ENCODE measurements at regions not wholly inside any gene's neighbourhood (a gene's known extent, or its start where the extent isn't known, plus 50 kb on each side); places are given as distances from the start of the nearest gene placed in this dataset.
"Not testable (repeated sequence)": the region's sequence is repeated elsewhere in the genome, so short reads cannot be mapped to it uniquely, and the experiment has no call there.

GRCh38 chr7:69539531-69539930 lies 58.7 kb upstream of the AUTS2 start:
- Histone ChIP-seq H3K27ac (ENCODE audit: low read depth, low read length, poor library complexity, severe bottlenecking) (no peak overlapping the region), H3K9me3 (ENCODE audit: low read depth, low read length, poor library complexity, severe bottlenecking) (no peaks in the 10 kb centered on the region), H3K36me3 (ENCODE audit: insufficient read depth, low read length, poor library complexity, severe bottlenecking) (no peaks in the 10 kb centered on the region), H3K4me3 (ENCODE audit: low read depth, low read length, poor library complexity, severe bottlenecking) (no peak overlapping the region), H3K4me1 (ENCODE audit: insufficient read depth, low read length, poor library complexity, severe bottlenecking) (no peaks in the 10 kb centered on the region), H3K27me3 (replicated peaks; ENCODE audit: insufficient read depth, low read depth, low read length, poor library complexity) (no peaks in the 10 kb centered on the region)
- ChIA-PET POLR2A (ENCODE audit: low non-redundant PET) (no interaction called here), CTCF (no interaction called here)
- no peak for DNase-seq (ENCODE audit: low spot score)
- intact Hi-C loops (cut with micrococcal nuclease; ENCODE audit: unreplicated experiment) = no loop called here
- TF ChIP-seq CTCF (conservative IDR thresholded peaks at IDR 0.05; ENCODE audit: low read depth, low read length) = no peak
- no peak for TF ChIP-seq EZH2 (IDR thresholded peaks at IDR 0.05; ENCODE audit: borderline replicate concordance, low read depth, low read length, poor library complexity, severe bottlenecking)
- no TSS peak for BruUV-seq (replicated peaks)

DNA sequence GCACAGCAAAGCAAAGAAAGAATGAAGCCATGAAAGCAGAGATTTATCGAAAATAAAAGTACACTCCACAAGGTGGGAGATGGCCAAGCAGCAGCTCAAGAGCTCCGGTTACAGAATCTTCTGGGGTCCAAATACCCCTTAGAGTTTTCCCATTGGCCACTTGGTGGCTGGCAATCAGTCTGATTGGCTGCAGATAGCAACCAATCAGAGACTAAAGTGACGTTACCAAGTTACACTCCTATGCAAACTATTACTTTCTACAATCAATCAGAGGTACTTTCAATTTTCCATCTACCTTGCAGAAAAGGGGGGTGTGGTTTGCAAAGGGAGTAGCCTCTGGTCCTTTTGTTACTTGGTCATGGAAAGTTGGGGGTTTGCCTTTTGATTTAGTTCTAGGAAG lies 58.0 kb upstream of the AUTS2 start:
- Histone ChIP-seq H3K36me3 (ENCODE audit: insufficient read depth, low read length, poor library complexity, severe bottlenecking) (no peaks in the 10 kb centered on the region), H3K4me1 (ENCODE audit: insufficient read depth, low read length, poor library complexity, severe bottlenecking) (no peaks in the 10 kb centered on the region), H3K4me3 (ENCODE audit: low read depth, low read length, poor library complexity, severe bottlenecking) (no peak overlapping the region), H3K27ac (ENCODE audit: low read depth, low read length, poor library complexity, severe bottlenecking) (no peak overlapping the region), H3K27me3 (replicated peaks; ENCODE audit: insufficient read depth, low read depth, low read length, poor library complexity) (no peaks in the 10 kb centered on the region), H3K9me3 (ENCODE audit: low read depth, low read length, poor library complexity, severe bottlenecking) (no peaks in the 10 kb centered on the region)
- intact Hi-C loops (cut with micrococcal nuclease; ENCODE audit: unreplicated experiment) = no loop called here
- POLR2A ChIA-PET (ENCODE audit: low non-redundant PET) = no interaction called here
- DNase-seq (ENCODE audit: low spot score) = no peak
- no TSS peak for BruUV-seq (replicated peaks)
- TF ChIP-seq CTCF (conservative IDR thresholded peaks at IDR 0.05; ENCODE audit: low read depth, low read length) = no peak
- no peak for TF ChIP-seq EZH2 (IDR thresholded peaks at IDR 0.05; ENCODE audit: borderline replicate concordance, low read depth, low read length, poor library complexity, severe bottlenecking)
- CTCF ChIA-PET = no interaction called here

DNA sequence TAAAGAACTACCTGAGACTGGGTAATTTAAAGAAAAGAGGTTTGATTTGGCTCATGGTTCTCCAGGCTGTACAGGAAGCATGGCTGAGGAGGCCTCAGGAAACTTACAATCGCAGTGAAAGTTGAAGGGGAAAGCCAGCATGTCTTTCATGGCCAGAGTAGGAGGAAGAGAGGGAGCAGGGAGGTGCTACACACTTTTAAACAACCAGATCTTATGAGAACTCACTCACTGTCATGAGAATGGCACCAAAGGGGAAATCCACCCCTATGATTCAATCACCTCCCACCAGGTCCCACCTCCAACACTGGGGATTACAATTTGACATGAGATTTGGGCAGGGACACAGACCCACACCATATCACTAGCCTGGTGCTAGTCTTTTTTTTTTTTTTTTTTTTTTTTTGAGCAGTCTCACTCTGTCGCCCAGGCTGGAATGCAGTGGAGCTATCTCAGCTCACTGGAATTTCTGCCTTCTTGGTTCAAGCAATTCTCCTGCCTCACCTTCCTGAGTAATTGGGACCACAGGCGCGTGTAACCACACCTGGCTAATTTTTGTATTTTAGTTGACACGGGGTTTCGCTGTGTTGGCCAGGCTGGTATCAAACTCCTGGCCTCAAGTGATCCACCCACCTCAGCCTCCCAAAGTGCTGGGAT lies 56.4 kb upstream of the AUTS2 start:
- H3K27ac ChIP-seq (ENCODE audit: low read depth, low read length, poor library complexity, severe bottlenecking); BruUV-seq (replicated peaks); H3K4me1 ChIP-seq (ENCODE audit: insufficient read depth, low read length, poor library complexity, severe bottlenecking); H3K9me3 ChIP-seq (ENCODE audit: low read depth, low read length, poor library complexity, severe bottlenecking); DNase-seq (ENCODE audit: low spot score); H3K36me3 ChIP-seq (ENCODE audit: insufficient read depth, low read length, poor library complexity, severe bottlenecking); POLR2A ChIA-PET (ENCODE audit: low non-redundant PET); H3K27me3 ChIP-seq (replicated peaks; ENCODE audit: insufficient read depth, low read depth, low read length, poor library complexity); intact Hi-C loops (cut with micrococcal nuclease; ENCODE audit: unreplicated experiment); CTCF ChIA-PET; H3K4me3 ChIP-seq (ENCODE audit: low read depth, low read length, poor library complexity, severe bottlenecking): not testable (repeated sequence)

GRCh38 chr7:69545175-69545574 lies 53.1 kb upstream of the AUTS2 start:
- Histone ChIP-seq H3K9me3 (ENCODE audit: low read depth, low read length, poor library complexity, severe bottlenecking) (no peaks in the 10 kb centered on the region), H3K27me3 (replicated peaks; ENCODE audit: insufficient read depth, low read depth, low read length, poor library complexity) (no peaks in the 10 kb centered on the region), H3K27ac (ENCODE audit: low read depth, low read length, poor library complexity, severe bottlenecking) (no peak overlapping the region), H3K36me3 (ENCODE audit: insufficient read depth, low read length, poor library complexity, severe bottlenecking) (no peaks in the 10 kb centered on the region), H3K4me1 (ENCODE audit: insufficient read depth, low read length, poor library complexity, severe bottlenecking) (no peaks in the 10 kb centered on the region), H3K4me3 (ENCODE audit: low read depth, low read length, poor library complexity, severe bottlenecking) (no peak overlapping the region)
- intact Hi-C loops (cut with micrococcal nuclease; ENCODE audit: unreplicated experiment) = no loop called here
- TF ChIP-seq CTCF (conservative IDR thresholded peaks at IDR 0.05; ENCODE audit: low read depth, low read length) = no peak
- no peak for TF ChIP-seq EZH2 (IDR thresholded peaks at IDR 0.05; ENCODE audit: borderline replicate concordance, low read depth, low read length, poor library complexity, severe bottlenecking)
- no peak for DNase-seq (ENCODE audit: low spot score)
- no TSS peak for BruUV-seq (replicated peaks)
- CTCF ChIA-PET = no interaction called here
- POLR2A ChIA-PET (ENCODE audit: low non-redundant PET) = no interaction called here

All from A673 (cell line).